Upper lobe of left lung (tissue), 4 donors: ENCODE measurements at regions not wholly inside any gene's neighbourhood (a gene's known extent, or its start where the extent isn't known, plus 50 kb on each side); places are given as distances from the start of the nearest gene placed in this dataset.

Experiments used
- POLR2A ChIP-seq, 4 donors: fragments of 450-650 bp; IDR thresholded peaks; one replicate each; pipeline ENCODE4 v1.5.1; 2016 to 2017; ENCODE audit warnings: antibody characterized with exemption in 4 of 4, mild to moderate bottlenecking in 2 of 4
- POLR2AphosphoS5 ChIP-seq, 2 donors: sonication (generic); formaldehyde crosslinking; IDR thresholded peaks; one replicate each; pipeline ENCODE4 v1.5.1; 2017; ENCODE audit warnings: antibody characterized with exemption in 2 of 2
- TF ChIP-seq, protein P1 (sequence below), 6 experiments: fragments of 450-650 bp in 4 of 6; fragments of 200-600 bp in 2 of 6; sonication (generic) in 2 of 6; IDR thresholded peaks; one replicate each; pipeline ENCODE4 v1.5.1; 2016 to 2019; ENCODE audit warnings: antibody characterized with exemption in 6 of 6

GRCh38 chr9:11915699-11916098 is 777.5 kb upstream of the TYRP1 start:
- no peak for TF ChIP-seq POLR2A (IDR thresholded peaks at IDR 0.05)
- TF ChIP-seq, protein P1, sequence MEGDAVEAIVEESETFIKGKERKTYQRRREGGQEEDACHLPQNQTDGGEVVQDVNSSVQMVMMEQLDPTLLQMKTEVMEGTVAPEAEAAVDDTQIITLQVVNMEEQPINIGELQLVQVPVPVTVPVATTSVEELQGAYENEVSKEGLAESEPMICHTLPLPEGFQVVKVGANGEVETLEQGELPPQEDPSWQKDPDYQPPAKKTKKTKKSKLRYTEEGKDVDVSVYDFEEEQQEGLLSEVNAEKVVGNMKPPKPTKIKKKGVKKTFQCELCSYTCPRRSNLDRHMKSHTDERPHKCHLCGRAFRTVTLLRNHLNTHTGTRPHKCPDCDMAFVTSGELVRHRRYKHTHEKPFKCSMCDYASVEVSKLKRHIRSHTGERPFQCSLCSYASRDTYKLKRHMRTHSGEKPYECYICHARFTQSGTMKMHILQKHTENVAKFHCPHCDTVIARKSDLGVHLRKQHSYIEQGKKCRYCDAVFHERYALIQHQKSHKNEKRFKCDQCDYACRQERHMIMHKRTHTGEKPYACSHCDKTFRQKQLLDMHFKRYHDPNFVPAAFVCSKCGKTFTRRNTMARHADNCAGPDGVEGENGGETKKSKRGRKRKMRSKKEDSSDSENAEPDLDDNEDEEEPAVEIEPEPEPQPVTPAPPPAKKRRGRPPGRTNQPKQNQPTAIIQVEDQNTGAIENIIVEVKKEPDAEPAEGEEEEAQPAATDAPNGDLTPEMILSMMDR (IDR thresholded peaks at IDR 0.05), result no peak
- no peak for TF ChIP-seq POLR2AphosphoS5 (IDR thresholded peaks at IDR 0.05)
